Mesendoderm (in vitro differentiated cells): ENCODE measurements at regions not wholly inside any gene's neighbourhood (a gene's known extent, or its start where the extent isn't known, plus 50 kb on each side); places are given as distances from the start of the nearest gene placed in this dataset.

Source experiments
- DNase-seq: peaks from one replicate; pipeline ENCODE4 v3.0.0; 2013
- H2AK5ac ChIP-seq: 2 replicates; pipeline ENCODE4 v1.6.1; 2013; ENCODE audit warnings: low read length, inconsistent platforms
- H2BK120ac ChIP-seq: 2 replicates; pipeline ENCODE4 v1.6.1; 2013; ENCODE audit warnings: low read depth, mild to moderate bottlenecking, low read length, moderate library complexity, mixed read lengths
- H2BK15ac ChIP-seq: replicated peaks from 2 replicates; pipeline ENCODE4 v1.6.1; 2013; ENCODE audit warnings: low read depth, mild to moderate bottlenecking, moderate library complexity
- H2BK5ac ChIP-seq: 2 replicates; pipeline ENCODE4 v1.6.1; 2013; ENCODE audit warnings: low read length, inconsistent platforms
- H3K18ac ChIP-seq: 2 replicates; pipeline ENCODE4 v1.6.1; 2013; ENCODE audit warnings: mild to moderate bottlenecking, low read length, mixed read lengths
- H3K23ac ChIP-seq: one replicate; pipeline ENCODE4 v1.6.1; 2013; ENCODE audit warnings: low read length
- H3K27ac ChIP-seq: 2 replicates; pipeline ENCODE4 v1.5.1; 2013; ENCODE audit warnings: low read depth, mild to moderate bottlenecking, inconsistent platforms, low read length, moderate library complexity
- H3K27me3 ChIP-seq: 2 replicates; pipeline ENCODE4 v1.6.1; 2013; ENCODE audit warnings: low read length, control low read depth, mild to moderate bottlenecking, inconsistent platforms; ENCODE audit not compliant: insufficient read depth, poor library complexity
- H3K36me3 ChIP-seq: 2 replicates; pipeline ENCODE4 v1.6.1; 2013; ENCODE audit warnings: low read length, inconsistent platforms; ENCODE audit not compliant: control insufficient read depth, insufficient read depth
- H3K4ac ChIP-seq: one replicate; pipeline ENCODE4 v1.6.1; 2013; ENCODE audit warnings: low read depth, mild to moderate bottlenecking, low read length, moderate library complexity
- H3K4me1 ChIP-seq: 2 replicates; pipeline ENCODE4 v1.6.1; 2013; ENCODE audit warnings: low read depth, low read length, inconsistent platforms; ENCODE audit not compliant: control insufficient read depth
- H3K4me2 ChIP-seq: 2 replicates; pipeline ENCODE4 v1.6.1; 2013; ENCODE audit warnings: low read length
- H3K4me3 ChIP-seq: 2 replicates; pipeline ENCODE4 v1.5.1; 2013; ENCODE audit warnings: mild to moderate bottlenecking, low read length
- H3K56ac ChIP-seq: one replicate; pipeline ENCODE4 v1.6.1; 2013; ENCODE audit warnings: low read length
- H3K79me1 ChIP-seq: 2 replicates; pipeline ENCODE4 v1.6.1; 2013; ENCODE audit warnings: low read length, inconsistent platforms
- H3K79me2 ChIP-seq: 2 replicates; pipeline ENCODE4 v1.6.1; 2013; ENCODE audit warnings: mild to moderate bottlenecking, low read length; ENCODE audit not compliant: control insufficient read depth, insufficient read depth
- H3K9ac ChIP-seq: 2 replicates; pipeline ENCODE4 v1.6.1; 2013; ENCODE audit warnings: low read length, inconsistent platforms
- H4K5ac ChIP-seq: one replicate; pipeline ENCODE4 v1.6.1; 2013; ENCODE audit warnings: low read length
- H4K8ac ChIP-seq: one replicate; pipeline ENCODE4 v1.6.1; 2013; ENCODE audit warnings: low read depth, mild to moderate bottlenecking, control low read depth, low read length, moderate library complexity
- WGBS: extraction: QIAGEN DNeasy Blood & Tissue Kit; methylation state at CpG from one replicate; pipeline ENCODE4 v1.1.7; 2013; ENCODE audit warnings: low lambda C conversion rate, missing lambda C conversion rate; ENCODE audit not compliant: insufficient coverage; ENCODE audit errors: extremely low coverage; 5-methylcytosine and 5-hydroxymethylcytosine counted together

DNA sequence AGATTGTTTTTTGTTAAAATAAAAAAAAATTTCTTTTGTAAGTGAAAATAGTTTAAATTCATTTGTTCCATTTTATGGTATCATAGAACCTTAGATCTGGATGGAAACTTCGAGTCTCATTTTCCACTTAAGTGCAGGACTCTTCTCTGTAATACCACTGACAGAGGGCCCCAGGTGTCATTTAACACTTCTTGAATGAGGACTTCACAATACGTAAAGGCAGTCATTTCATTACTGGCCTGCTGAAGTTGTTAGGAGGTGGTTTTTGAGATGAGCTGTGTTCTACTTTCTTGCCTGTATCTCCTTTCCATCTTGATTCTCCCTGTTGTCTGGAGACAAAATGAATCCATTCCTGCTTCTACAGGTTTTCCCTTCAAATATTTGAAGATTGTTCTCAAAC lies 455.3 kb downstream of the DMRT2 start:
- Histone ChIP-seq H2BK120ac (no peak overlapping the region), H3K4me2 (no peak overlapping the region), H4K5ac (no peak overlapping the region), H3K79me2 (no peaks in the 10 kb centered on the region), H4K8ac (no peak overlapping the region), H3K4me1 (no peaks in the 10 kb centered on the region), H3K27me3 (no peaks in the 10 kb centered on the region), H3K4me3 (no peak overlapping the region), H2BK15ac (no peak overlapping the region), H2AK5ac (no peak overlapping the region), H3K23ac (no peak overlapping the region), H3K18ac (no peak overlapping the region), H3K56ac (no peak overlapping the region), H3K27ac (no peak overlapping the region), H3K4ac (no peak overlapping the region), H2BK5ac (no peak overlapping the region), H3K79me1 (no peaks in the 10 kb centered on the region), H3K36me3 (no peaks in the 10 kb centered on the region), H3K9ac (no peak overlapping the region)
- DNase-seq: no peak
- WGBS: no CpG with 5 or more reads among the region's 2 CpGs

DNA sequence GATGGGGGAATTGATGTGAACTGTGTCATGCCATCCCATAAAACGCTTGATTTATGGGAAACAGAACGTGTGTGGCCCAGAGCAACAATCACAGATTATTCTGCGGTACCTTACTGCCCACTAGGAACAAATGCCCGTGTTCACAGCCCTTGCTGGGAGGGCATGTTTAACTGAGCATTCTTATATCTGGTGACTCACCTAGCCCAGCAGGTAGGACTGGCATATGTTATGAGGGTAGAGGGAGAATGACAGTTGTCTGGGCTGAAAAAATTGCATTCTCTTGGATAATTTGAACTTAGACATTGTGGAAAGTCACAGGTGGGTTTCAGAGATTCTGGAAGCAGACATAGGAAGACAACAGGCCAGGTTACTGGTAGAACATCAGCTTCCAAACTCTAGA lies 460.6 kb downstream of the DMRT2 start:
- H3K4ac ChIP-seq: no peak overlapping the region
- H3K18ac ChIP-seq: no peak overlapping the region
- no peak overlapping the region for H4K8ac ChIP-seq
- no peak overlapping the region for H2BK5ac ChIP-seq
- H3K79me2 ChIP-seq: no peaks in the 10 kb centered on the region
- no peak overlapping the region for H4K5ac ChIP-seq
- H2BK15ac ChIP-seq: no peak overlapping the region
- H3K56ac ChIP-seq: no peak overlapping the region
- no peaks in the 10 kb centered on the region for H3K27me3 ChIP-seq
- H3K23ac ChIP-seq: no peak overlapping the region
- no CpG with 5 or more reads among the region's 4 CpGs for WGBS
- DNase-seq: no peak
- H3K4me3 ChIP-seq: no peak overlapping the region
- H2BK120ac ChIP-seq: no peak overlapping the region
- H3K4me2 ChIP-seq: no peak overlapping the region
- no peaks in the 10 kb centered on the region for H3K36me3 ChIP-seq
- no peaks in the 10 kb centered on the region for H3K79me1 ChIP-seq
- H2AK5ac ChIP-seq: no peak overlapping the region
- H3K9ac ChIP-seq: no peak overlapping the region
- no peak overlapping the region for H3K27ac ChIP-seq
- no peaks in the 10 kb centered on the region for H3K4me1 ChIP-seq

- Histone ChIP-seq H3K4ac (no peak overlapping the region), H3K79me2 (no peaks in the 10 kb centered on the region), H3K18ac (no peak overlapping the region), H2AK5ac (no peak overlapping the region), H2BK15ac (no peak overlapping the region), H3K27ac (no peak overlapping the region), H3K4me1 (no peaks in the 10 kb centered on the region), H2BK5ac (no peak overlapping the region), H4K8ac (no peak overlapping the region), H3K23ac (no peak overlapping the region), H3K79me1 (no peaks in the 10 kb centered on the region), H3K4me3 (no peak overlapping the region), H3K9ac (no peak overlapping the region), H4K5ac (no peak overlapping the region), H3K4me2 (no peak overlapping the region), H3K56ac (no peak overlapping the region), H2BK120ac (no peak overlapping the region), H3K36me3 (no peaks in the 10 kb centered on the region), H3K27me3 (no peaks in the 10 kb centered on the region)
- no CpG with 5 or more reads among the region's 2 CpGs for WGBS
- no peak for DNase-seq
These were observed 462.9 kb downstream of the DMRT2 start for GRCh38 chr9:1513105-1513504.

GRCh38 chr9:1514250-1514649 lies 464.1 kb downstream of the DMRT2 start:
- Histone ChIP-seq H3K4me1 (no peaks in the 10 kb centered on the region), H3K4me3 (no peak overlapping the region), H3K56ac (no peak overlapping the region), H4K8ac (no peak overlapping the region), H3K4me2 (no peak overlapping the region), H3K79me1 (no peaks in the 10 kb centered on the region), H2AK5ac (no peak overlapping the region), H3K23ac (no peak overlapping the region), H3K27me3 (no peaks in the 10 kb centered on the region), H3K27ac (no peak overlapping the region), H2BK120ac (no peak overlapping the region), H3K4ac (no peak overlapping the region), H3K36me3 (no peaks in the 10 kb centered on the region), H3K9ac (no peak overlapping the region), H4K5ac (no peak overlapping the region), H2BK5ac (no peak overlapping the region), H3K18ac (no peak overlapping the region), H3K79me2 (no peaks in the 10 kb centered on the region), H2BK15ac (no peak overlapping the region)
- no peak for DNase-seq
- WGBS: no CpG with 5 or more reads among the region's 3 CpGs

DNA sequence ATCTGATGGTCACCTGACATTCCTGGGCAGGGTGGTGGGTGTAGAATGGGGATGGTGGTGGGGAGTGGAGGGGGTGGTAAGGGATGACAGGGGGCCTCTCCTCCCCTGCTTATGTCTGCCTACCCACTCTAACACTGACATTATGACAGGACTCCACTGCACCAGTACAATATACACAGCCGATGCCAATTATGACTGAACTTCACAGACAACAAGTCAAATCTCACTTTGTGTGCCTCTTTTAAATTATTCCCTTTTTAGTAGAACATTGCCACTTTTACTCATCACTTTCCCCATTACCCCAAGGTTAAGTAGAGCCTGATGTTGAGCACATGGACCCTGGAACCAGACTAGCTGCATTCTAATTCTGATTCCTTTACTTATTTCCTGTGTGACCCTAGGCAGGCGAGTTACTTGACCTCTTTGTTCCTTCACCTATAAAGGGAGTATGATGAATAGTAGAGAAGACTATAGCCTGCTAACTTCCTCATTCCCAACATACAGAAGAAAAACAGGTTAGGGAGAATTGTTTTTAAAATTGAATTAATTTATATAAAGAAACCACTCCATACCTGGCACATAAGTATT lies 464.7 kb downstream of the DMRT2 start:
- H3K56ac ChIP-seq: no peak overlapping the region
- no peak overlapping the region for H2BK15ac ChIP-seq
- H3K79me1 ChIP-seq: no peaks in the 10 kb centered on the region
- no peak overlapping the region for H3K23ac ChIP-seq
- no peak overlapping the region for H3K4ac ChIP-seq
- no peak overlapping the region for H3K4me3 ChIP-seq
- no peak overlapping the region for H3K9ac ChIP-seq
- H3K36me3 ChIP-seq: no peaks in the 10 kb centered on the region
- H3K4me2 ChIP-seq: no peak overlapping the region
- H3K27me3 ChIP-seq: no peaks in the 10 kb centered on the region
- no peak for DNase-seq
- no peaks in the 10 kb centered on the region for H3K79me2 ChIP-seq
- no peak overlapping the region for H3K18ac ChIP-seq
- H2BK120ac ChIP-seq: no peak overlapping the region
- no peak overlapping the region for H4K8ac ChIP-seq
- no peak overlapping the region for H2AK5ac ChIP-seq
- H4K5ac ChIP-seq: no peak overlapping the region
- no peak overlapping the region for H3K27ac ChIP-seq
- no peak overlapping the region for H2BK5ac ChIP-seq
- no CpG with 5 or more reads among the region's 2 CpGs for WGBS
- no peaks in the 10 kb centered on the region for H3K4me1 ChIP-seq

- no peak overlapping the region for H2BK120ac ChIP-seq
- DNase-seq: no peak
- H3K36me3 ChIP-seq: no peaks in the 10 kb centered on the region
- no peak overlapping the region for H4K8ac ChIP-seq
- no peaks in the 10 kb centered on the region for H3K79me1 ChIP-seq
- no peaks in the 10 kb centered on the region for H3K27me3 ChIP-seq
- H3K4me3 ChIP-seq: no peak overlapping the region
- H3K4me2 ChIP-seq: no peak overlapping the region
- no peaks in the 10 kb centered on the region for H3K4me1 ChIP-seq
- H4K5ac ChIP-seq: no peak overlapping the region
- H3K9ac ChIP-seq: no peak overlapping the region
- H2AK5ac ChIP-seq: no peak overlapping the region
- H3K4ac ChIP-seq: no peak overlapping the region
- H2BK5ac ChIP-seq: no peak overlapping the region
- no peak overlapping the region for H3K56ac ChIP-seq
- no peak overlapping the region for H2BK15ac ChIP-seq
- no peak overlapping the region for H3K23ac ChIP-seq
- no peak overlapping the region for H3K18ac ChIP-seq
- WGBS: no CpG with 5 or more reads among the region's 3 CpGs
- H3K27ac ChIP-seq: no peak overlapping the region
- no peaks in the 10 kb centered on the region for H3K79me2 ChIP-seq
These were observed 465.4 kb downstream of the DMRT2 start for GRCh38 chr9:1515557-1515956.
